HG02678 (cell line): ENCODE measurements at regions not wholly inside any gene's neighbourhood (a gene's known extent, or its start where the extent isn't known, plus 50 kb on each side); places are given as distances from the start of the nearest gene placed in this dataset.
"Not testable (repeated sequence)": the region's sequence is repeated elsewhere in the genome, so short reads cannot be mapped to it uniquely, and the experiment has no call there.

ENCODE experiments used
- ATAC-seq: cut with Tn5 transposase; IDR thresholded peaks from one replicate; pipeline ENCODE4 v1.9.1; 2021; ENCODE audit warnings: mild to moderate bottlenecking, moderate library complexity; ENCODE audit not compliant: unreplicated experiment

GRCh38 chr4:66225539-66225938 lies 555.2 kb upstream of the EPHA5 start:
- ATAC-seq, result no peak

DNA sequence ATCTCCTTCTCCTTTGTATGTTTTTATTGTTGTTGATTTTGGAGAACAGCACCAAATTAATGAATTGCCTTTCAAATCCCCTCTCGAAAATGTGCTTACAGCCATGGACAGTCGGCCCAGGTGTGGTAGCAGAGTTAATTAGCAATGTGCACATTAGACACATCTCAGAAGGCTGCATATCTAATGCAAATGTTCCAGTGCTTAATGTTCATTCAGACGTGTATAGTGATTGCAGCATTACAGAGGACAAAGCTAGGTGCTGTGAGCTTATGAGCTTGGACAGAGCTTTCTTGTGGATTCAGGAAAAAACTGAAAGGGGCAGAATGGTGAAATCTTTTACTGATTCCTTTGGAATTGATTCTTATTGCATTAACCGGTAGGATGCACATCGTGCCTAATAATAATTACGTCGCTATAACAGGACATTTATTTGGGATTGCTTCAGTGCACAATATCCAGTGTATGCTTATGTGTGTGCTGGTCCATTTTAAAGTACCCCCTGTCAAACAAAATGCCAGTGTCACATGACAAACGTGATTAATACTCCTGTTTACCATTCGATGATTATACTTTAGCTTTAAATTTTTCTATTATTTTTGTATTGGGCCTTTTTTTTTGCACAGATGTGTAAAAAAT lies 552.9 kb upstream of the EPHA5 start:
- no peak for ATAC-seq

DNA sequence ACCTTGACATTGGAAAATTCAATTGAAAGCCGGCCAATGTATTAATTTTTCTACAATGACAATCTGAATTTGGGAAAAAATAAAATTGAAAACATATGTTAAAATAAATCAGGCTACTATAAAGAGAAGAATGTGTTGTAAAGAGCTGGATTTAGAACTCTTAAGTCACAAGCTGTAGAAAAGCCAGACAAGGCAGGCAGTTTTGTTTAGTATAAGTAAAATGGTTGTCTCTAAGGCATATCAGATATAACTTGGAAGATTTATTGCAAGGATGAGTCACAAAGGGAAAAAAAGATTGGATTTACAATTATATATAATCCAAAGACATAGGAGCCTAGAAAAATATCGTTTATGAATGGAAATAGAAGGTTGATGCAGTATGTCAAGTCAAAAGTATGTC lies 549.1 kb upstream of the EPHA5 start:
- no peak for ATAC-seq

- ATAC-seq, result no peak
These were observed 546.0 kb upstream of the EPHA5 start for GRCh38 chr4:66216252-66216651.

DNA sequence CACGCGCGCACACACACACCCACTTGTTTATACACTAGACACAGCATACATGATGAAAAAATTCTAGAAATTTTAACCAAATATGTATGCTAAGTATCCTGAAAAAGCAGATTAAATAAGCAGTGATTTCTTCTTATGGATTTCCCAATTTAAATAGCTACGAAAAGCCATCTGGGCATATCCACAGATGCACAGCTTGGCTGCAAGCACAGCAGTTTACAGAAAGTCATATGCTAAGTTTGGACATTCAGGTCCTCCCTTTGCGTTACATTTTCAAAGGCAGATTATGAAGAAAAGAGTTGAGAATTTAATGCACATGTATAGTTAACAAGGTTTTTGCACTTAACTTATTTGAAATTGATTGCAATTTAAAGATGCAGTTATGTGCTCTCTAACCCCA lies 542.2 kb upstream of the EPHA5 start:
- no peak for ATAC-seq

GRCh38 chr4:66204534-66205247 lies 534.4 kb upstream of the EPHA5 start:
- ATAC-seq, result no peak

DNA sequence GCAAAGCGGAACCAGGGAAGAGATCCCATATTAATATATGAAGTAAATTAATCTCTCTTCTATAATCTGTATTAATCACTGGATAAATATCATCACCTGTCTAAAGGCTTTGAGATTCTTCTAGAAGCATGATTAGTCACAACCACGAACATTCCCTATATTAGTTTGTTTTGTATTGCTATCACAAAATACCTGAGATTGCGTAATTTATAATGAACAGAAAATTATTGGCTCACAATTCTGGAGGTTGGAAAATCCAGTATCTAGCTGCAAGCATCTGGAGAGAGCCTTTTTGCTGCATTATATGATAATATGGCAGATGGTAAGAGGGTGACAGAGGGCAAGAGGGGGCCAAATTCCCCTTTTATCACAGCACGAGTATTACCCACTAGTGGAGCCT lies 532.6 kb upstream of the EPHA5 start:
- no peak for ATAC-seq

- ATAC-seq, result no peak
These were observed 527.2 kb upstream of the EPHA5 start for GRCh38 chr4:66197451-66197850.

- ATAC-seq, result no peak
These were observed 523.2 kb upstream of the EPHA5 start for GRCh38 chr4:66193487-66193886.

- no peak for ATAC-seq
These were observed 517.0 kb upstream of the EPHA5 start for GRCh38 chr4:66187175-66187720.

DNA sequence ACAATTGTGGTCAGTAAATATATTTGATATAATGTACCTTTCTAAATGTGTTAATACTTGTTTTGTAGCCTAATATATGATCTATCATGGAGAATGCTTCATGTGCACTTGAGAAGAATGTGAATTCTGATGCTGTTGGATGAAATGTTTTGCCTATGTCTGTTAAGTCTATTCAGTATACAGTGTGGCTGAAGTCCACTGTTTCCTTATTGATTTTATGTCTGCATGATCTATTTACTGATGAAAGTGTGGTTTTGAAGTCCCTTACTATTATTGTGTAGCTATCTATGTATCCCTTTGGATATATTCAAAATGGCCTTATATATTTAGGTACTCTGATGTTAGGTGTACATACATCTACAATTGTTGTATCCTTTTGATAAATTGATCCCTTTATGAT lies 515.8 kb upstream of the EPHA5 start:
- no peak for ATAC-seq

GRCh38 chr4:66182636-66183035 lies 512.3 kb upstream of the EPHA5 start:
- no peak for ATAC-seq

- ATAC-seq, result no peak
These were observed 508.6 kb upstream of the EPHA5 start for GRCh38 chr4:66178906-66179305.

DNA sequence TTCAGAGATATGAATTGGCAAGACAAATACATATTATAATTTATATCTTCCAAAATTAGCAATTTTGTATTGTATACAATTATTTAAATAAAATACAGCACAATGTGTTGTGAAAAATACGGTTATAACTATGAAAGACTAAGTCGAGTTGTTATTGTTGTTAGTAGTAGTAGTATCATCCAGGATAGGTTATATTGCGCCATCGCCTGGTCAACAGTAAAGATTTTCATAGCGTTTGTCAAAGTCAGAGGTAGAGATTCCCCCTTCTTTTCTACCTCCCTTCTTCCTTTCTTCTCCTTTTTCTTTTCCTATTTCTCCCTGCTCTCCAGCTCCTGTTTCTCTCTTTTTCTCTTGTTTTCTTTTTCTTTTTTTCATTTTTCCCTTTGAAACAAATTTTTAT lies 499.1 kb upstream of the EPHA5 start:
- no peak for ATAC-seq

GRCh38 chr4:66164869-66165268 lies 494.6 kb upstream of the EPHA5 start:
- no peak for ATAC-seq

- no peak for ATAC-seq
These were observed 490.3 kb upstream of the EPHA5 start for GRCh38 chr4:66160606-66161005.

- no peak for ATAC-seq
These were observed 487.3 kb upstream of the EPHA5 start for GRCh38 chr4:66157594-66157993.

GRCh38 chr4:66130042-66130441 lies 459.8 kb upstream of the EPHA5 start:
- ATAC-seq, result no peak

DNA sequence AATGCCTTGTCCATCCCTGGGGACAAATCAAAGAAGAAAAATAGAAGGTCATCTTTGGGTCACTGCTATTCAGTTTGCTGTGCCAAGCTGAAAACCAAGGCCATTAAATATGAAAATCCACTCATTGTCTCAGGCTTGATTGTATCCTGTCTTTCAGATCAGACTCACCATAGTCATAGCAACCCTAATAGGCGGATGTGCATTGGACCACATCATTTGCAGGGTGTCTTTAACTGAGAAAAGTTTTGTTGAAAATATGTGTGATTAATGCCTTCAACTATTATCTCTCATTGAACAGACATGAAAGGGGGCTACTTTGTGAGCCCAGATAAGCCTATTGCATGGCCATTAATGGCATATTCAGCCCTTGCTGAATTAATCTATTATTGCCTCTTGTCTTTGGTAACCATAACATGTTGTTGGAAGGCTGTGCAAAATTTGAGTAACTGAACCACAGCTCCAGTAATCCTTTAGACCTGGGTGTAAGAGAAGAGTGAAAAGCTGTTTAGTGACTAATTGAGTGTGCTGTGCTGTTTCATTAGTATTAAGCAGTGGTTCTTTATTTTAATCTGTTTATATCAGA lies 453.6 kb upstream of the EPHA5 start:
- ATAC-seq, result no peak

- no peak for ATAC-seq
These were observed 452.9 kb upstream of the EPHA5 start for GRCh38 chr4:66123190-66123589.

- not testable (repeated sequence) for ATAC-seq
These were observed 444.9 kb upstream of the EPHA5 start for GRCh38 chr4:66115231-66115630.

- no peak for ATAC-seq
These were observed 438.6 kb upstream of the EPHA5 start for GRCh38 chr4:66108898-66109297.
